H1 (cell line): ENCODE measurements at regions not wholly inside any gene's neighbourhood (a gene's known extent, or its start where the extent isn't known, plus 50 kb on each side); places are given as distances from the start of the nearest gene placed in this dataset.

ENCODE experiments used
- CTCF ChIA-PET: fragments of 300-600 bp; sonication (Branson Sonifier 250); formaldehyde crosslinking; loops from one replicate; lab custom pipeline; 2021; ENCODE audit not compliant: partially characterized antibody; lab: Charles Lee
- POLR2A ChIA-PET: fragments of 300-600 bp; sonication (Branson Sonifier 250); formaldehyde crosslinking; loops from one replicate; lab custom pipeline; 2021; ENCODE audit warnings: inconsistent platforms; ENCODE audit not compliant: partially characterized antibody; lab: Charles Lee
- DNase-seq, 2 experiments: peaks; one replicate each; pipeline versions ENCODE4 v3.0.0 to v3.0.0-alpha.2; 2010 to 2022; ENCODE audit warnings: low spot score in 2 of 2, low read depth in 1 of 2, mixed read lengths in 1 of 2
- FAIRE-seq: peaks from 2 replicates; lab custom pipeline; 2011; peaks lifted over from hg19 to GRCh38; lab: Jason Lieb, UNC
- H2AFZ ChIP-seq: 2 replicates; pipeline ENCODE4 v1.8.1; 2012; ENCODE audit warnings: low read length, inconsistent platforms
- H2AK5ac ChIP-seq: 2 replicates; pipeline ENCODE4 v1.6.1; 2013; ENCODE audit warnings: low read depth, low read length
- H2BK120ac ChIP-seq: replicated peaks from 2 replicates; pipeline ENCODE3; 2013; ENCODE audit warnings: low read depth, low read length, inconsistent platforms
- H2BK12ac ChIP-seq: 2 replicates; pipeline ENCODE4 v1.6.1; 2013; ENCODE audit warnings: low read depth, low read length
- H2BK15ac ChIP-seq: 2 replicates; pipeline ENCODE4 v1.6.1; 2013; ENCODE audit warnings: low read length
- H2BK20ac ChIP-seq: 2 replicates; pipeline ENCODE4 v1.6.1; 2013; ENCODE audit warnings: low read length
- H2BK5ac ChIP-seq: 2 replicates; pipeline ENCODE4 v1.6.1; 2013; ENCODE audit warnings: low read depth, low read length
- H3K14ac ChIP-seq: 2 replicates; pipeline ENCODE4 v1.6.1; 2013; ENCODE audit warnings: inconsistent platforms; ENCODE audit not compliant: insufficient read length
- H3K18ac ChIP-seq: 2 replicates; pipeline ENCODE4 v1.6.1; 2013; ENCODE audit warnings: low read length; ENCODE audit errors: extremely low read depth
- H3K23ac ChIP-seq: 2 replicates; pipeline ENCODE4 v1.6.1; 2013; ENCODE audit warnings: inconsistent platforms; ENCODE audit not compliant: insufficient read length
- H3K23me2 ChIP-seq: 2 replicates; pipeline ENCODE4 v1.6.1; 2013; ENCODE audit warnings: low read depth, low read length
- H3K27ac ChIP-seq: 2 replicates; pipeline ENCODE4 v1.6.1; 2011; ENCODE audit warnings: low read depth, low read length, inconsistent platforms
- H3K27me3 ChIP-seq, 4 experiments: replicated peaks in 1 of 4; 1 replicate in 1 of 4; 2 replicates in 3 of 4; pipeline versions ENCODE4 v1.6.1 to v1.8.1; 2011 to 2013; ENCODE audit warnings: low read length in 3 of 4, mild to moderate bottlenecking in 3 of 4, inconsistent platforms in 2 of 4, mixed read lengths in 2 of 4, moderate library complexity in 1 of 4; ENCODE audit not compliant: control insufficient read depth in 3 of 4, insufficient read depth in 3 of 4; ENCODE audit errors: extremely low read depth in 1 of 4
- H3K36me3 ChIP-seq, 4 experiments: 2 replicates each; pipeline versions ENCODE4 v1.6.1 to v1.8.1; 2011 to 2013; ENCODE audit warnings: mild to moderate bottlenecking in 4 of 4, low read length in 3 of 4, moderate library complexity in 2 of 4, control low read depth in 1 of 4, inconsistent platforms in 1 of 4; ENCODE audit not compliant: insufficient read depth in 4 of 4, control insufficient read depth in 2 of 4
- H3K4ac ChIP-seq: replicated peaks from 2 replicates; pipeline ENCODE3; 2013; ENCODE audit warnings: low read length, low read depth, mixed read lengths, inconsistent platforms; ENCODE audit not compliant: insufficient read length
- H3K4me1 ChIP-seq, 4 experiments: replicated peaks in 1 of 4; 1 replicate in 1 of 4; 2 replicates in 3 of 4; pipeline versions ENCODE4 v1.6.1 to v1.8.1; 2011 to 2013; ENCODE audit warnings: low read length in 3 of 4, inconsistent platforms in 2 of 4, mixed read lengths in 1 of 4; ENCODE audit not compliant: insufficient read depth in 4 of 4, control insufficient read depth in 3 of 4
- H3K4me2 ChIP-seq, 2 experiments: 2 replicates each; pipeline versions ENCODE4 v1.6.1 to v1.8.1; 2011 to 2013; ENCODE audit warnings: low read depth in 2 of 2, low read length in 2 of 2, control low read depth in 1 of 2, inconsistent platforms in 1 of 2, mild to moderate bottlenecking in 1 of 2; ENCODE audit not compliant: insufficient read depth in 1 of 2
- H3K4me3 ChIP-seq, 4 experiments: fragments of 200-600, 300-600 bp in 1 of 4; sonication (generic), shearing (Covaris generic), sonication (Bioruptor Twin) in 1 of 4; 2 replicates each; pipeline versions ENCODE4 v1.5.1 to v1.8.1; 2011 to 2016; ENCODE audit warnings: low read length in 4 of 4, low read depth in 3 of 4, control low read depth in 2 of 4, inconsistent platforms in 2 of 4, mild to moderate bottlenecking in 2 of 4, mixed read lengths in 1 of 4, moderate library complexity in 1 of 4; ENCODE audit not compliant: insufficient read depth in 2 of 4; ENCODE audit errors: extremely low read depth in 1 of 4
- H3K56ac ChIP-seq: replicated peaks from 2 replicates; pipeline ENCODE3; 2013; ENCODE audit warnings: low read depth, mild to moderate bottlenecking, mixed read lengths, low read length, inconsistent platforms; ENCODE audit not compliant: insufficient read length
- H3K79me1 ChIP-seq: 2 replicates; pipeline ENCODE4 v1.6.1; 2013; ENCODE audit warnings: low read depth, low read length, control low read depth
- H3K79me2 ChIP-seq, 2 experiments: 2 replicates each; pipeline versions ENCODE4 v1.6.1 to v1.8.1; 2012 to 2013; ENCODE audit warnings: low read length in 2 of 2, mild to moderate bottlenecking in 2 of 2, inconsistent platforms in 1 of 2; ENCODE audit not compliant: insufficient read depth in 2 of 2, control insufficient read depth in 1 of 2
- H3K9ac ChIP-seq, 4 experiments: replicated peaks in 1 of 4; 1 replicate in 1 of 4; 2 replicates in 3 of 4; pipeline versions ENCODE4 v1.6.1 to v1.8.1; 2011 to 2013; ENCODE audit warnings: low read depth in 3 of 4, low read length in 3 of 4, control low read depth in 2 of 4, mild to moderate bottlenecking in 2 of 4, moderate library complexity in 2 of 4, inconsistent platforms in 1 of 4; ENCODE audit errors: extremely low read depth in 1 of 4
- H3K9me3 ChIP-seq, 2 experiments: 2 replicates each; pipeline versions ENCODE4 v1.6.1 to v1.8.1; 2012 to 2013; ENCODE audit warnings: mild to moderate bottlenecking in 2 of 2, moderate library complexity in 2 of 2, control low read depth in 1 of 2, inconsistent platforms in 1 of 2, low read depth in 1 of 2, low read length in 1 of 2, mixed read lengths in 1 of 2; ENCODE audit not compliant: insufficient read depth in 2 of 2
- H4K20me1 ChIP-seq, 2 experiments: replicated peaks in 1 of 2; 2 replicates each; pipeline versions ENCODE3 to v1.8.1; 2011 to 2013; ENCODE audit warnings: inconsistent platforms in 2 of 2, low read length in 2 of 2, mild to moderate bottlenecking in 1 of 2; ENCODE audit not compliant: insufficient read depth in 2 of 2, control insufficient read depth in 1 of 2
- H4K5ac ChIP-seq: 2 replicates; pipeline ENCODE4 v1.6.1; 2013; ENCODE audit warnings: low read length, low read depth, mixed read lengths, inconsistent platforms; ENCODE audit not compliant: insufficient read length
- H4K8ac ChIP-seq: 2 replicates; pipeline ENCODE4 v1.8.0; 2013; ENCODE audit warnings: mild to moderate bottlenecking, moderate library complexity, low read length, inconsistent platforms; ENCODE audit not compliant: insufficient read depth; ENCODE audit errors: extremely low read depth
- H4K91ac ChIP-seq: replicated peaks from 2 replicates; pipeline ENCODE3; 2013; ENCODE audit warnings: low read length, mixed read lengths, inconsistent platforms; ENCODE audit not compliant: insufficient read length
- HDAC6 ChIP-seq: IDR thresholded peaks from one replicate; pipeline ENCODE4 v1.7.1; 2012; ENCODE audit warnings: low read depth, mild to moderate bottlenecking, inconsistent platforms, low read length, moderate library complexity
- KDM1A ChIP-seq: fragments of 200-600, 300-600 bp; sonication (generic); IDR thresholded peaks from 2 replicates; pipeline ENCODE4 v1.7.1; 2016; ENCODE audit warnings: mild to moderate bottlenecking, low read length, borderline replicate concordance
- RNF2 ChIP-seq: fragments of 200-900, 300-1000 bp; sonication (generic); IDR thresholded peaks from 2 replicates; pipeline ENCODE4 v1.7.1; 2016; ENCODE audit warnings: borderline replicate concordance, low read depth, mild to moderate bottlenecking, antibody characterized with exemption, low read length; ENCODE audit not compliant: poor library complexity, severe bottlenecking; ENCODE audit errors: missing control alignments
- SIN3A ChIP-seq, 2 experiments: IDR thresholded peaks in 1 of 2; conservative IDR thresholded peaks in 1 of 2; 2 replicates each; pipeline ENCODE4 v1.6.1; 2011 to 2012; ENCODE audit warnings: low read length in 2 of 2, improper control_type of control experiment in 1 of 2, low read depth in 1 of 2, mild to moderate bottlenecking in 1 of 2
- SP1 ChIP-seq: IDR thresholded peaks from 2 replicates; pipeline ENCODE4 v1.6.1; 2011; ENCODE audit warnings: low read depth, low read length
- TAF7 ChIP-seq: optimal IDR thresholded peaks from 2 replicates; pipeline ENCODE3; 2011; ENCODE audit warnings: low read depth, mild to moderate bottlenecking, inconsistent platforms, low read length, moderate library complexity, borderline replicate concordance
- WGBS, 2 experiments: shearing (Covaris generic) in 1 of 2; methylation state at CpG; one replicate each; pipeline versions ENCODE4 v1.1.6 to v1.1.7; 2013 to 2015; ENCODE audit warnings: low lambda C conversion rate in 2 of 2, mixed read lengths in 2 of 2, inconsistent platforms in 1 of 2, low coverage in 1 of 2, missing lambda C conversion rate in 1 of 2; ENCODE audit not compliant: insufficient replicate concordance in 2 of 2, insufficient coverage in 1 of 2, insufficient read length in 1 of 2; ENCODE audit errors: extremely low coverage in 1 of 2, missing lambda C conversion rate in 1 of 2; 5-methylcytosine and 5-hydroxymethylcytosine counted together

- TF ChIP-seq SIN3A (conservative IDR thresholded peaks at IDR 0.05 in 1 of 2, IDR thresholded peaks at IDR 0.05 in 1 of 2; ENCODE audit: low read depth in 1 of 2, low read length in 2 of 2) (no peak), RNF2 (no peak), SP1 (no peak), TAF7 (no peak), KDM1A (peak; percentile 64), HDAC6 (no peak)
- H2BK20ac ChIP-seq = no peak overlapping the region
- H3K23me2 ChIP-seq = no peaks in the 10 kb centered on the region
- H3K79me2 ChIP-seq = no peaks in the 10 kb centered on the region
- DNase-seq (no peak), FAIRE-seq (no peak)
- no peak overlapping the region for H3K14ac ChIP-seq
- H4K5ac ChIP-seq = no peak overlapping the region
- H4K91ac ChIP-seq = no peak overlapping the region
- H2BK120ac ChIP-seq = no peak overlapping the region
- no peak overlapping the region for H3K9ac ChIP-seq
- H2BK15ac ChIP-seq = no peak overlapping the region
- H3K4me3 ChIP-seq = no peak overlapping the region
- no peak overlapping the region for H2AFZ ChIP-seq
- no peak overlapping the region for H2BK5ac ChIP-seq
- no peak overlapping the region for H3K18ac ChIP-seq
- no peak overlapping the region for H4K8ac ChIP-seq
- ChIA-PET POLR2A (no interaction called here), CTCF (interaction anchor here (0.8 to 0.9 kb wide), 2 partner anchors 36 to 64 kb away, joined by 3 to 4 read pairs; no protein-coding TSS in a partner anchor)
- no peak overlapping the region for H3K56ac ChIP-seq
- no peaks in the 10 kb centered on the region for H3K36me3 ChIP-seq
- H4K20me1 ChIP-seq = no peaks in the 10 kb centered on the region
- no peak overlapping the region for H2AK5ac ChIP-seq
- peaks cover 0 to 6% (median 1%) of the 10 kb centered on the region in 4 experiments; a peak in 3 of 7 replicates for H3K4me1 ChIP-seq
- H3K4me2 ChIP-seq = no peak overlapping the region
- no peaks in the 10 kb centered on the region for H3K79me1 ChIP-seq
- no peak overlapping the region for H3K27ac ChIP-seq
- no peak overlapping the region for H3K23ac ChIP-seq
- WGBS, 2 experiments = 98% methylated on average over 2 of the region's 2 CpGs; no CpG with 5 or more reads in 1 of the 2 experiments
- H2BK12ac ChIP-seq = no peak overlapping the region
- no peak overlapping the region for H3K4ac ChIP-seq
- no peaks in the 10 kb centered on the region for H3K9me3 ChIP-seq
- no peaks in the 10 kb centered on the region; a peak in 1 of 7 replicates for H3K27me3 ChIP-seq
Measured at GRCh38 chr6:167717867-167718266, 108.8 kb upstream of the AFDN start.
